ENCODE measurements at regions not wholly inside any gene's neighbourhood (a gene's known extent, or its start where the extent isn't known, plus 50 kb on each side); places are given as distances from the start of the nearest gene placed in this dataset.

- H3K9me3 ChIP-seq = no peaks in the 10 kb centered on the region
- no peak for DNase-seq
- in situ Hi-C loops (cut with MboI; ENCODE audit: low pct_ligation_motif_present in 1 of 4, low pct_unique_long_range_greater_than_20kb in 1 of 4, low sequenced_read_pairs in 3 of 4) (no loop called here), intact Hi-C loops (cut with DNase I; ENCODE audit: low total_unique reads) (no loop called here)
- no peaks in the 10 kb centered on the region for H3K27me3 ChIP-seq
- H3K27ac ChIP-seq = no peak overlapping the region
- 33 to 48% methylated on average over 1 of the region's 1 CpG for WGBS, 2 donors (ENCODE audit: low coverage in 1 of 2)
- TF ChIP-seq EP300 (IDR thresholded peaks at IDR 0.05; ENCODE audit: low read depth) (no peak), POLR2AphosphoS5 (IDR thresholded peaks at IDR 0.05) (no peak), POLR2A (IDR thresholded peaks at IDR 0.05) (no peak)
- TF ChIP-seq, protein P1, sequence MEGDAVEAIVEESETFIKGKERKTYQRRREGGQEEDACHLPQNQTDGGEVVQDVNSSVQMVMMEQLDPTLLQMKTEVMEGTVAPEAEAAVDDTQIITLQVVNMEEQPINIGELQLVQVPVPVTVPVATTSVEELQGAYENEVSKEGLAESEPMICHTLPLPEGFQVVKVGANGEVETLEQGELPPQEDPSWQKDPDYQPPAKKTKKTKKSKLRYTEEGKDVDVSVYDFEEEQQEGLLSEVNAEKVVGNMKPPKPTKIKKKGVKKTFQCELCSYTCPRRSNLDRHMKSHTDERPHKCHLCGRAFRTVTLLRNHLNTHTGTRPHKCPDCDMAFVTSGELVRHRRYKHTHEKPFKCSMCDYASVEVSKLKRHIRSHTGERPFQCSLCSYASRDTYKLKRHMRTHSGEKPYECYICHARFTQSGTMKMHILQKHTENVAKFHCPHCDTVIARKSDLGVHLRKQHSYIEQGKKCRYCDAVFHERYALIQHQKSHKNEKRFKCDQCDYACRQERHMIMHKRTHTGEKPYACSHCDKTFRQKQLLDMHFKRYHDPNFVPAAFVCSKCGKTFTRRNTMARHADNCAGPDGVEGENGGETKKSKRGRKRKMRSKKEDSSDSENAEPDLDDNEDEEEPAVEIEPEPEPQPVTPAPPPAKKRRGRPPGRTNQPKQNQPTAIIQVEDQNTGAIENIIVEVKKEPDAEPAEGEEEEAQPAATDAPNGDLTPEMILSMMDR (IDR thresholded peaks at IDR 0.05) = no peak
- no peaks in the 10 kb centered on the region for H3K4me1 ChIP-seq
- no peaks in the 10 kb centered on the region for H3K36me3 ChIP-seq
- no peak overlapping the region for H3K4me3 ChIP-seq
Observed at GRCh38 chr3:132874701-132875100, 152.5 kb upstream of the NPHP3 start.

DNA sequence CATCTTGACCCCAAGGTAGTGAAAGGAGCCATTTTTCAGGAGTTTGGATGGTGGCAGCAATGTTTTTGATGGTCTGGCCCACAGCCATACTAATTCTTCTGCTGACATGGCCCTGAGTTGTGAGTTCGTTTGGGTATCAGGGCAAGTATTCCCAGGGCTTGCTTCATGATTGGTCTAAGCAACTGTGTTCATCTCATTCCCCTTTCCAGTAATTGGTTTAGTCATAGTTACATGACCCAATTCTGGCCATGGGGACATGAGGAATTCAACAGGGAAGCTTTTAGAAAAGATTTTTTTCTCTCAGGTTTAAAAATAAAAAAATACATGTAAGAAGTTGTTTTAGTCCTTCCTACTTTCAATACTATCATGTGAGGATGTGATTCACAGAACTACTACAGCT is 150.5 kb upstream of the NPHP3 start:
- no peak overlapping the region for H3K4me3 ChIP-seq
- intact Hi-C loops (cut with DNase I; ENCODE audit: low total_unique reads) = no loop called here
- H3K36me3 ChIP-seq = no peaks in the 10 kb centered on the region
- H3K4me1 ChIP-seq = no peaks in the 10 kb centered on the region
- no peaks in the 10 kb centered on the region for H3K9me3 ChIP-seq
- no peak overlapping the region for H3K27ac ChIP-seq
- 21% methylated on average over 1 of the region's 1 CpG; no CpG with 5 or more reads in 1 of the 2 donors for WGBS, 2 donors (ENCODE audit: low coverage in 1 of 2)
- TF ChIP-seq EP300 (IDR thresholded peaks at IDR 0.05; ENCODE audit: low read depth) (no peak), POLR2AphosphoS5 (IDR thresholded peaks at IDR 0.05) (no peak), POLR2A (IDR thresholded peaks at IDR 0.05) (no peak)
- TF ChIP-seq, protein P1 (IDR thresholded peaks at IDR 0.05) = no peak
- H3K27me3 ChIP-seq = no peaks in the 10 kb centered on the region
- in situ Hi-C loops (cut with MboI; ENCODE audit: low pct_ligation_motif_present in 1 of 4, low pct_unique_long_range_greater_than_20kb in 1 of 4, low sequenced_read_pairs in 3 of 4) = no loop called here
- no peak for DNase-seq

- WGBS, 2 donors (ENCODE audit: low coverage in 1 of 2) = 69 to 72% methylated on average over 4 of the region's 4 CpGs
- in situ Hi-C loops (cut with MboI; ENCODE audit: low pct_ligation_motif_present in 1 of 4, low pct_unique_long_range_greater_than_20kb in 1 of 4, low sequenced_read_pairs in 3 of 4) = no loop called here
- Histone ChIP-seq H3K9me3 (no peaks in the 10 kb centered on the region), H3K36me3 (no peaks in the 10 kb centered on the region), H3K27ac (no peak overlapping the region), H3K4me1 (no peaks in the 10 kb centered on the region), H3K4me3 (no peak overlapping the region), H3K27me3 (no peaks in the 10 kb centered on the region)
- no peak for DNase-seq
- intact Hi-C loops (cut with DNase I; ENCODE audit: low total_unique reads) = no loop called here
- TF ChIP-seq, protein P1 (IDR thresholded peaks at IDR 0.05) = no peak
- TF ChIP-seq POLR2A (IDR thresholded peaks at IDR 0.05) = no peak
- no peak for TF ChIP-seq EP300 (IDR thresholded peaks at IDR 0.05; ENCODE audit: low read depth)
Observed at GRCh38 chr3:132871956-132872355, 149.7 kb upstream of the NPHP3 start.

DNA sequence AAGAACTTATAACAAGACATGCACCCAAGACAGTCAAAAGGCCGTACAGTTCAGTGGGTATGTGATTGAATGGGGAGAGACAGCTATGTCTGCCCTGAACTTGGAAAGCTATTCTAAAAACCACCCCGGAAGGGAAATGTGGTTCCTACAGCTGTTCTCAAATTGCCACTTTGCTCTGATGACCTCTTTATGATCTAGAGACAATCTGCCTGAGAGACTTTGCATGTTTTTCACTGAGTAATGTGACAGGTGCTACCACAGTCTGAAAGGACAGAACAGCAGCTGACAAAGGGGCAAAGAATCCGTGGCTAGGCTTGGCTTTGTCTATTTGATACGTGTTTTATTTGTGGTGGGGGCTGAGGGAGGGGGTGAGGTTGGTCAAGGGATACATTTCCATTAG is 148.3 kb upstream of the NPHP3 start:
- DNase-seq = no peak
- in situ Hi-C loops (cut with MboI; ENCODE audit: low pct_ligation_motif_present in 1 of 4, low pct_unique_long_range_greater_than_20kb in 1 of 4, low sequenced_read_pairs in 3 of 4) (no loop called here), intact Hi-C loops (cut with DNase I; ENCODE audit: low total_unique reads) (no loop called here)
- H3K4me1 ChIP-seq = no peaks in the 10 kb centered on the region
- no peaks in the 10 kb centered on the region for H3K27me3 ChIP-seq
- 55 to 73% methylated on average over 3 to 4 of the region's 4 CpGs for WGBS, 2 donors (ENCODE audit: low coverage in 1 of 2)
- H3K36me3 ChIP-seq = no peaks in the 10 kb centered on the region
- no peak overlapping the region for H3K27ac ChIP-seq
- TF ChIP-seq POLR2A (IDR thresholded peaks at IDR 0.05) = no peak
- TF ChIP-seq, protein P1 (IDR thresholded peaks at IDR 0.05) = no peak
- no peak for TF ChIP-seq POLR2AphosphoS5 (IDR thresholded peaks at IDR 0.05)
- TF ChIP-seq EP300 (IDR thresholded peaks at IDR 0.05; ENCODE audit: low read depth) = no peak
- H3K9me3 ChIP-seq = no peaks in the 10 kb centered on the region
- H3K4me3 ChIP-seq = no peak overlapping the region

Measured in transverse colon (tissue), 4 donors.